ENCODE measurements at regions not wholly inside any gene's neighbourhood (a gene's known extent, or its start where the extent isn't known, plus 50 kb on each side); places are given as distances from the start of the nearest gene placed in this dataset.

DNA sequence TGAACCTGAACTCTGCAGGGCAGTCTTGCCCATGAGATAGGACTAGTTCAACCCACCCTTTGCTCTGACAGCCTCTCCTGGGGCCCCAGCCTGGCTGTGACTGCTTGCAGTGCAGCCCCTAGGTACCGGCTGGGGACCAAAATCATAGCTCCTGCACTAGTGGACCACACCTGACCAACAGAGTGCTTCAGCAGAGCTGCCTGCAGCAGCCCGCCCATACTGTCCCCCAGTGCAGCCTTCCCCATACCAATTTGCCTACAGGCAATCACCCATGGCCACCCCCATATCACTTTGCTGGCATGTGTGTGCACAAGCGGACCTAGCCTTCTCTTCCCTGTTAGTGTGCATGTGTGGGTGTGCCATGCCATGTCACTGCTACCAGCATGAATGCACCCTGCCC is 347.6 kb upstream of the MPDZ start:
- no peak for DNase-seq

GRCh38 chr9:13626601-13627000 is 347.1 kb upstream of the MPDZ start:
- DNase-seq = no peak

DNA sequence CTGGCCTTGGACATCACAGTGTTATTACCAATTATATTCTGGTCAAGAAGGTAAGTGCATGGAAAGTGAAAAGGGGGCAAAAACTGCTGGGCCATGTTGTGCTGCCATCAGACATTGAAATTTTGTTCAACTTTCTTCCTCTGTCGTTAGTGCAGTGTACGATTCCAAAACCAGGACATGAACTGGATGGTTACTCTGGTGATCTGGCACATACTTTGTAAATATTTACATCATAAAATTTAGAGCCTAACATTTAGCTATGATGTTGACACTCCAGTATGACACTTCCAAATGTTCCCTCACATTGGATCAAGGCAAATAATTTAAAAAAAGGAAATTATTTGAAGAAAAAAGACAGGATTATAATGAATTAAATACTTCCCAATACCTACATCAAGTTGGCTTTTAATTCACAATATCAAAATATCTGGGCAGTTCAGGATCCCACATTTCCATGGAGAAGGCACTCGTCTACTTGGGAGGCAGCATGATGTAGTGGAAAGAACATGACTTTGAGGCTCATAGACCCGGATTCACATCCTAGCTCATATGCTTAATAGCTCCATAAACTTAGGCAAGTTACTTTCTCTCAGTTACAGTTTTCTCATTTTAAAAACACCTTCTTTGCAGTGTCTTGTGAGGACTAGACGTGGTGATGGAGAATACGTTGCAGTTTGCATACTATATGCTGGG is 342.5 kb upstream of the MPDZ start:
- no peak for DNase-seq

- no peak for DNase-seq
Observed at GRCh38 chr9:13616491-13617035, 337.1 kb upstream of the MPDZ start.

- no peak for DNase-seq
Observed at GRCh38 chr9:13615660-13616490, 336.4 kb upstream of the MPDZ start.

DNA sequence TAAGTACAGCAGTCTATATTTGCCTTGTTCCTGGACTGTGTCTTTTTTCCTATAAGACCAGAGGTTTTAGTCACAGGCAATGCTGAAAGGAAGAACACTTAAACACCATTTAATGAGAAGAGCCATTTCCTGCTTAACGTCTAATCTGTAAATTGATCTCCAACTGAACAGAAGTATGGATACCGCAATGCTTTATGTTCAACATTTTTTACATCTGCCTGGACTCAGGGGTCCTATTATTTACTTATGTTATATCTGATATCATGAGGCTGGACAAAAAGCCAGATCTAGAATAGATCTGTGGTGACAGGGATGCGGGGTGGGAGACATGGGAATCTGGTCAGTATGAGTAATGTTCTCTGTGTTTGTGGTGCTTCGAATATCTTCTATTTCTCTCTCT is 334.6 kb upstream of the MPDZ start:
- DNase-seq = no peak

DNA sequence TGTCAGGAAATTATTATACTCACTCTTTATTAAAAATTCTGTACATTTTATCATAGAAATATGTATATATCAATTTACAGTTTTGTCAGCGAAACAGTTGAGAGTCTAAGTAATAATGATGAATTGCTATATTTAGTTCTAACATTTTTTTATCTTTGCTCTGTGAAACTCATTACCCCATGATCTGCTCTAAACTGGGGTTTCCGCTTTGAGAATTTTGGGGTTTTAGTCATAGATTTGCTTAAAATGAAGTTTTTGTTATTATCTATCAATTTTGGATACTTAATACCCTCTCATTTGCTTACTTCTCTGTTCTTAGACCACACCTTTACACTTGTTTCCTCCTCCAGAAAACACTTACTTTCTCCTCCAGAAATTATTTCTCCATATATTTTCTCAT is 333.8 kb upstream of the MPDZ start:
- DNase-seq = no peak

DNA sequence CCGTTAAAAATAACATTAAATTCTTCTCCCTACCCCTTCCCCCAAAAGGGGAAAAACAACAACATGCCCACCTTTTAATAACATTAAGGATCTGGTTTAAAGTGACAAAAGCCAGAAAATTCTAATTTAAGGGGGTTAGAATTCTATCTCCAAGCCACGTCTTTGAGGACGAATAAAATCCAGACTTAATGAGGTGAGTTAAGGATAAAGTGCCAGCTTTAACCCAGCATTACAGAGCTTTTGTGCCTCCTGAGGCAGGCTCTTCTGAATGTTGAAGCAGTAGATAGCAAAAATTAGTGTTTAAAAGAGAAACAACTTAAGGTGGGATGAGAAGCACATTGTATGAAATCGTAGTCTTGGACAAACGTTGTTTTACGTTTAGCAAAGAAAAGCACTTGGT is 329.0 kb upstream of the MPDZ start:
- no peak for DNase-seq

- DNase-seq = no peak
Observed at GRCh38 chr9:13607481-13608441, 328.3 kb upstream of the MPDZ start.

DNA sequence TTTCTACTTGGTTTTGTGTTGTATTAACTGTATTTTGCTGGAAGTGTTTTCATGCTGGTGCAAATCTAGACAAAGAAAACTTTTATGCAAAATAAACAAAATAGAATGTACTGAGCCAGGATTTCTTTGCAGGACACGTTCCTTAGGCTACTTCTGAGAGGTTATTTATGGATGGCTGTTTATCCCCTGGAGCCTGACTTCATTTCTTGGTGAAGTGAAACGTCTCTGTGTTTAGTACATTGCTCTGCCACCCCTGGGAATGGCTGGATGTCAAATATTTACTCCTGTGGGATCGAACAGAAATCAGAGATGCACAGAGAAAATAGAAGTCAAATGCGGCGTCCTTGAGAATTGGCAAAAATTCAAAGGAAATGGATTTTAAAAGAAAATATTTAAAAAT is 327.1 kb upstream of the MPDZ start:
- DNase-seq = no peak

GRCh38 chr9:13603921-13604320 is 324.4 kb upstream of the MPDZ start:
- DNase-seq = no peak

- no peak for DNase-seq
Observed at GRCh38 chr9:13598738-13599137, 319.2 kb upstream of the MPDZ start.

DNA sequence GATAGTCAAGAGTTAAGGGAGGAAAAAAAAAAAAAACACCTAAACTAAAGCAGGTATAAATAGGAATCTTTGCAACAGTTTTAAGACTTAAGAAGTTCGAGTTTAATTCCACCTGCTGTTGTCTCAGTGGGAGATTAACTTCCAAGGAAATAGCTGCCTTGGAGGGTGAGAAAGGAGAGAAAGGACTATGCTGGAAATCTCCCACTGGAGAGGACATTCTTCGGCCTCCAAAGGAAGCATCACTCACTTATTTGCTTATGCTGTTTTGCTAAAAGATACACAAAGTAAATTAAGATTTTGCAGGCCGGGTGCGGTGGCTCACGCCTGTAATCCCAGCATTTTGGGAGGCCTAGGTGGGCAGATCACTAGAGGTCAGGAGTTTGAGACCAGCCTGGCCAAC is 317.9 kb upstream of the MPDZ start:
- DNase-seq = no peak

- no peak for DNase-seq
Observed at GRCh38 chr9:13597004-13597403, 317.5 kb upstream of the MPDZ start.

DNA sequence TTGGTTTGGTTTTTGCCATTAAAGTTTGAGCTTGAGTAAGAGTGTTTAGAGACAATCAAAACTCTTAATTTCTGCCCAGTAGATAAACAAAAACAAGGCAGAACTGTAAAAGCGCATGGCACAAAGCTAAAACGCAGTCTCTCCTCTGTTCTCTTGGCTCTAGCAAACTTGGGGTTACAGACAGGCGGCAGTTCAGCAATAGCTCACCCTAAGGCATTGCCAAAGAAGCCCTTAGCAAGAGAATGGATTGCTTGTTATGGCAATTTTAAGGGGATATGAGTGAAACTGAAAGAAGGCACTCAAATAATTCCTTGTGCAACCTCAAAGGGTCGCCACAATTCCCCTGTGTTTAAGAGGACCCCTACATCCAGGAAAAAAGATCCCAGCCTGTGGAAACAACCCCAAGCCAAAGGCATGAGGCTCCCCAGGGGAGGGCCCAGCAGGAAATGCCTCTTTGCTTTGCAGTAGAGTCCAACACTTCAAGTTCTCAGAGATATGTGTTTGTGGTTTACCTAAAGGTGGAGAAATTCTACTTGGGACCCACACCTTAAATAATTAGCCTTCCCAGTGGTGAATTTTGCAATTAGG is 317.0 kb upstream of the MPDZ start:
- DNase-seq = no peak

- DNase-seq = no peak
Observed at GRCh38 chr9:13590996-13591395, 311.5 kb upstream of the MPDZ start.

DNA sequence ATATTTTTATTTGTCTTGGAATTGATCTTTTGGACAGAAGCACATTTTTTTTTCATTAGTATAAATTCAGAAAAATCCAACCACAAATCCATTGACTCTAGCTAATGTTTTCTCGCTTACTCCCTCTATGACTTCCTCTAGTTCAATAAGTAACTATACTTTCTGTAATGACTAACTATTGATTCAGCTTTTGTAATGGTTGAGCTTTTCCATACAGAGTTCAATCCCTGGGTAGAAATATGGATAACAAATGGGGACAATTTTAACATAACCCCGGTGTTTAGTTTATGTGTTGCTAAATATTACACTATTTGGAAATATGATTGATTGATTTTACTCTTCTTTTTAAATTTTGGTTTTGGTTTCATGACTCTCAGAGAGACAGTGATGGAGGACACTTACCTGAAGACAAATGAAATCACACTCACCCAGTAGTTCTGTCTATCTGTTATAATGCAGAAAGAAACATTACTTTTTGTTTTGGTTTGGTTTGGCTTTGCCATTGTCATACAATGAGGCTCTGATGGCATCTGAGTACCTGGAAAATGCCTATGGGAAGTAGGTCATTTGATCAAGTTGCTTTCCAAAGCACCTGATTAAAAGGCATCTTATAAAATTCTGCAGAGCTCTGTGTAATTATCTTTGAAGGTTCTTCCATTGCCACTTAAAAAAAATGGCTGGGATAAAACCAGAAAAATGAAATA is 309.7 kb upstream of the MPDZ start:
- no peak for DNase-seq

- DNase-seq = no peak
Observed at GRCh38 chr9:13588151-13589033, 308.9 kb upstream of the MPDZ start.

DNA sequence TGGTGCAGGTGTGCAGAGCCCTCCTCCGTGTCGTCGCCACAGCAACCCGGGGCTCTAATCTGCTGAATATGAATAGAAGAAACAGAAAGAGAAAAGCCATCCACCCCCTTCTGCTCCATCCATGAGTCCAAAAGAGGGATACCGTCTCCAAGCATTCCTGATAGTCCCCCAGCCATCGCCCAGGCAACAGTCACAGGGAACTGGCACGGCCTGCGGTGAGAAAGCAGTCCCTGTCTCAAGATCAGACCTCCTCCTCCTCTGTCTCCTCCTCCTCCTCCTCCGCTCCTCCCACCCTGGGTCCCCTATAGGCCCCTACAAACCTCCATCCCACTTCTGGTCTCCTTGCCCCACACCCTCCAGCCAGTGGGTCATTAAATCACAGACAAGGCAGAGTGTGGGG is 308.1 kb upstream of the MPDZ start:
- no peak for DNase-seq

GRCh38 chr9:13586587-13587374 is 307.3 kb upstream of the MPDZ start:
- DNase-seq = no peak

Data from CD4-positive, alpha-beta T cell treated with Interleukin-12 subunit alpha and Interleukin-12 subunit beta, for 1 hour (primary cell).